DMS153 treated with DMSO at 0.1 percent for 48 hours (cell line): ENCODE measurements at regions not wholly inside any gene's neighbourhood (a gene's known extent, or its start where the extent isn't known, plus 50 kb on each side); places are given as distances from the start of the nearest gene placed in this dataset.

ENCODE experiments used
- DNase-seq: peaks from one replicate; lab custom pipeline; 2025; ENCODE audit not compliant: unreplicated experiment; lab: John Stamatoyannopoulos, UW

DNA sequence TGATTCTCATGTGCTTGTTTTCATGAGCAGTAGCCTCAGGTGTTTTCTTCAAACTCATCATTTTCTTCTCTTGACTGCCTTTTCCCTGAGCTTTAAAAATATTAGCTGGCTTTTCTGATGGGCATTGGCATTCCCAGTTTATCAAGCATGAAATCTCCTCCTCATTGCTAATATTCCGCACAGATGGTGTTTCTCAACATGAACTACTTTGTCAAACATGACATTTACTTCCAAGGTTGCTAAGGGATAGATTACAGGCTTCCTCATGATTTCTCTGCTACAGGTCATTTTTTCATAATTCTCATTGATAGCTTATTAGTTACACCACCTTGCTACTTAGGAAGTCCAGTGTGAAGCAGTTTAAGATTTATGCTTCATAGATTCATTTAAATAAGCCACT lies 1116.9 kb upstream of the CNTNAP5 start:
- no peak for DNase-seq

DNA sequence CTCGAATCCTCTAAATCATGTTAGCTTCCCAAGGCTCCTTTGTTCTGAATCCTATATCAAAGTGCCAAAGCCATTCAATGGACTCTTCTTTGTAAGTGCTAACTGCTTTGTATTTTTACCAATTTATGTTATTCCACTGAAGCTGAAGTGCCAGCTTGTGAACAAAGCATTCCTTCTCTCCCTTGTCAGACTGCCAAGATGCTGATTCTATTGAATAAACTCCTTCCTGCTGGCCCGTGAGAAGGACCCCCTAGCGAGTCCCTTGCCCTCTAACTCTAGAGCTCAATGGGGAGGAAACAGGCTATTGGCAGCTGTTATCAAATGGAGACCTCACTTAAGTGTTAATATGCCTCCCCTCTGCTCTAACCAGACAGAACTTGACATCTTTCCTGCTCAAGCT lies 1097.9 kb upstream of the CNTNAP5 start:
- no peak for DNase-seq

DNA sequence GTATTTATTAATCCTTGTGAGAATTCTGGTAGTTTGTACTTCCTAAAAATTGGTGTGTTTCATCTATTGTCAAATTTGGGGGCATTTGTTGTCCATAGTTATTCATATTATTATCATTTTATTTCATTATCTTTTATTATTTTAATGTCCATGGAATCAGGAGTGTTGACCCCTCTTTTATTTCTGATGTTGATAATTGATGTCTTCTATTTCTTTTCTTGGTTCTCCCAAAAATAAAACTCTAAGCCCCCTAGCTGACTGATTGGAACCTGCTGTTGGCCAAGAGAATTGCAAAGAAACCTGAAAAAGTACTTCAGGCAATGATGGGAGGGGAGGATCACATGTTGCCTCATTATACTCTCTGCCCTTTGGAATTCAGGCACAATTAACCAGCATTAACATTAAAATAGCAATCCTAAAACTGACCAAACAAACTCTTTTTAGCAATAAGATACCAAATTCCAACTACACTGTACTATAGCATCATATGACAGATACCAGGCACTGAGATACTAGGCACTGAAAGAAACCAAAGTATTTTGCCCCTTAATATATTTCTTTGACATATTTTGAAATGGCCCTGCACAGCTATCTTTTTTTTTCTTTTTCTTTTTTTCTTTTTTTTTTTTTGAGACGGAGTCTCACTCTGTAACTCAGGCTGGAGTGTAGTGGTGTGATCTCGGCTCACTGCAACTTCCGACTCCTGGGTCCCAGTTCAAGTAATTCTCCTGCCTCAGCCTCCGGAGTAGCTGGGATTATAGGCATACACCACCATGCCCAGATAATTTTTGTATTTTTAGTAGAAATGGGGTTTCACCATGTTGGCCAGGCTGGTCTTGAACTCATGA lies 1097.2 kb upstream of the CNTNAP5 start:
- DNase-seq, result no peak

DNA sequence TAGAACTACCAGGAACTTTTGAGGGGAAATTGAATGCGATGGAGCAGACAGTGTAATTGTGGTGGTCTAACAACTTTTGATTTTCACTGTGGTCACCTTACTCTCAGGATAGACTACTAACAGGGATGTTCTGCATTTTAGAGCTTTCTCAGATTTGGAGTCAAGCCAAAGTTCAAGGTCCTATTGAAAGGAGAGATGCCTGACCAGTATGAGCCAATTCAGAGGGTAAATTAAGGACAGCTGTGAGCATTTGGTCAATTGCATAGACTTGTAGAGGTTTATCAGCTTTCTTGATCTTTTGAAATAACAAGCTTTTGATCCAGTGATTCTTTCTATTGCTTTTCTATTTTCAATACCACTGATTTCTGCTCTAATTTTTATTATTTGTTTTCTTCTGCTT lies 1095.7 kb upstream of the CNTNAP5 start:
- DNase-seq, result no peak

DNA sequence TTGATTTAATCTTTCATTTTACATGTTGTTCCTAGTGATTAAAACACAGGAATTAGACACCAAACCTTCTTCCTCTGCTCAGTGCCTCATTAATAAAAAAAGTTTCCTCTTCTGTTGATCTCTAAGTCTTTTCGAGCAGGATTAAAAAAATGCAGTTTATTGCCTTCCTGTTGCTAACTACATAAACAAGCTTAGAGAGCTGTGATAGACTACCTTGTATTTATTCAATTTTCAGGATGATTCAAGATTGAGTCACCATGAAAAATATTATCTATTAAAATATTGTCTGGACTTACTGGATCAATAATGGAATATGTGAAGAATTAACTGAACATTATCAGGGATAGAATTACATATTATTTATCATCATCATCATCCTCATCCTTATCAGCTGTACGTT lies 1089.6 kb upstream of the CNTNAP5 start:
- no peak for DNase-seq

DNA sequence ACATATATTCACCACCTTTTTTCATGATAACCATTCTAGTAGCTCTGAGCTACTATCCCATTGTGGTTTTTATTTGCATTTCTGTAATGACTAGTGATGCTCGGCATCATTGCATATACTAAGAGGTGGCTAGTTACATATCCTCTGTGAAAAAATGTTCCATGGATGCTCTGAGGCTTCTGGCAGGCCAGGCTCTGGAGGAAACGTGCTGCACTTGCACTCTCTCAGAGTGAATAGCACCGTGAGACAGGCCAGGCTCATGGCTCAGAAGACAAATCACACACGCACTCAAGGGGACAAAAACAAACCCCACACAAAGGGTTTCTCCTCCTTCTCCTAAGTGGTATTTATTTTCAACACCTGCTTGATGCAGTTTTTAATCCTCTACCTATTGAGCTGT lies 1085.3 kb upstream of the CNTNAP5 start:
- DNase-seq, result no peak

DNA sequence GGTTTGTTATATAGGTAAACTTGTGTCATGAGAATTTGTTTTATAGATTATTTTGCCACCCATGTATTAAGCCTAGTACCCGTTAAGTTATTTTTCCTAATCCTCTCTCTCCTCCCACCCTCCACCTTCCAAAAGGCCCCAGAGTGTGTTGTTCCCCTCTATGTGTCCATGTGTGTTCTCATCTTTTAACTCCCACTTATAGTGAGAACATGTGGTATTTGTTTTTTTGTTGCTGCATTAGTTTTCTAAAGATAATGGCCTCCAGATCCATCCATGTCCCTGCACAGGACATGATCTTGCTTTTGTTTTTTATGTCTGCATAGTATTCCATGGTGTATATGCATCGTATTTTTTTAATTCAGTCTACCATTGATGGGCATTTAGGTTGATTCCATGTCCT lies 1075.6 kb upstream of the CNTNAP5 start:
- no peak for DNase-seq

DNA sequence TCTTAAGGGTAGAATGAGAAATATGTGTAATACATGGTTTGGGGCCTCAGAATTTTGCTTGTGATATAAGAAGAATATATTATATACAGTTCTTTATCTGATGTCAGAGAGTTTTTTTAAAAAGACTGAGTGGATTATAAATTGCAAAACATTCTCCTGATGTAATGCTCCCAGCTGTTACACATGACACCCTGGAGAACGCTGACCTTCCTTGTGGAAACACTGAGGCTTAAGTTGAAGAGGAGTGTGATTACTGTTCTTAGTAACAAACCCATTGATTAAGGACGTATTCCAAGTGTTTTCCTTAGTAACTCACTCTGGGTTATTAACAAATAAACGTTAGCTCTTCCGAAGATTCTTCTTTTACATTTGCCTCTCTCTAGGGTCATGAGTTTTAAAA lies 1069.3 kb upstream of the CNTNAP5 start:
- no peak for DNase-seq

DNA sequence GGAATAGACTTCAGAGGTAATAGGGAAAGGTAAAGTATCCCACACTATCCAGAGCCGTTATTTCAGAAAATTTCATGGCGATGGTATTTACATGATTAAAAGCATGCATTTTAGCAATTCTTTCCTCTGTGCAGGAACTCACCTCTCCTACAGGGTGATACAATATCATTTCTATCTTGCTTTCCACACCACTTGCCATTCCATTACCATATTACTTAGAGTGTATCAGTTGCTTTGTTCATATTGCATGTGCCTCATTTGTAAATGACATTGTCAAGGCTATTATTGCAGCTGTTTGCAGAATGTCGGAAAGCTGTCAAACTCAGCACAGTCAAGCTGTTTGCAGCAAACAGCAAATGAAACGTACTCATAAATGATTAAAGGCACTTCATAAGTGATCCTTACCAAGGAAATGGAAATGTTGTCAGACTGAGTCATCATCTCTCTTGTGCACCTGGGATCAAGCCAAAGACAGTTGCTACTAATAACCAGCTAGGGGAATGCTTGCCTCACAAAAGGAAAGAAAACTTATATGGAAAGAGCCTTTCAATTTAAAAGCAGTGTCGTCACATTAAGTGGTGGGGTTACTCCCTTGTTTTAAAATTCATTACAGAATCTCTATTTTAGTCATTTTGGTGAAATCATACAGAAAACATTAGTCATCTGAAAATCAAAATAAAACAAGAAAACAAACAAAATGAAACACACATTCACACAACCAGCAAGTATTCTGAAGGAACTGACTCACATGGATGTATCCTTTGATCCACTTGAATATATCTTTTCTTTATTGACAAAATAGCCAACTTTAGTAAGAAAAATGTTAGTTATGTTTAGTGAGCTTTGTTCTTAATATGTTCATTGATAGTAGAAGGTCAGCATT lies 1064.1 kb upstream of the CNTNAP5 start:
- DNase-seq, result peak; percentile 95

DNA sequence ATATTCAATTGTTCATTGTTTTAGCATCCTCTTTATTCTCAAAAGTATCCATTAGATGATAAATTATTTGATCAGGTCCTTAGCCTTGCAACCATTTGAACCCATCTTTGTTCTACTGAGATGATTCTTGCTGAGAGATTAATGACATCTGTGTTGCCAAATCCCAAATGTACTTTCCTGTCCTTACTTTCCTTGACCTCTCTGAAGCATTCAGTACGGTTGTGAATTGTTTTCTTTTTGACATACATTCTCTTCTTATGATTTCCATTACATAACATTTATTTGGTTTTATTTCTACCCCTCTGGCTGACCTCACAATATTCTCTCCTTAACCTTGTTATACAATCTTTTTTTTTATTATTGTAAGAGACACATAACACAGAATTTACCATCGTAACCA lies 1058.6 kb upstream of the CNTNAP5 start:
- no peak for DNase-seq

DNA sequence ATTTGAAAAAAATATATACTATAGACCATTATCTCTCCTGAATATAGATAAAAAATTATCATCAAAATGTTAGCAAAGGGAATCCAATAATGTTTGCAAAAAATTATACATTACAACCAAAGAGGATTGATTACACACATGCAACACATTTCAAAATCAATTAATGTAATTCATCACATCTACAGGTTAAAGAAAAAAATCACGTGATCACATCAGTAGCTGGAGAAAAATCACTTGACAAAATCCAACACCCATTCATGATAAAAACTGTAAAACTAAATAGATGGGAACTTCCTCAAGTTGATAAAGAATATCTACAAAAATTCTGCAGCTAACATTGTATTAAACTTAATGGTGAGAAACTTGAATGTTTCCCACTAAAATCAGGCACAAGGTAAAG lies 1047.5 kb upstream of the CNTNAP5 start:
- DNase-seq, result no peak

DNA sequence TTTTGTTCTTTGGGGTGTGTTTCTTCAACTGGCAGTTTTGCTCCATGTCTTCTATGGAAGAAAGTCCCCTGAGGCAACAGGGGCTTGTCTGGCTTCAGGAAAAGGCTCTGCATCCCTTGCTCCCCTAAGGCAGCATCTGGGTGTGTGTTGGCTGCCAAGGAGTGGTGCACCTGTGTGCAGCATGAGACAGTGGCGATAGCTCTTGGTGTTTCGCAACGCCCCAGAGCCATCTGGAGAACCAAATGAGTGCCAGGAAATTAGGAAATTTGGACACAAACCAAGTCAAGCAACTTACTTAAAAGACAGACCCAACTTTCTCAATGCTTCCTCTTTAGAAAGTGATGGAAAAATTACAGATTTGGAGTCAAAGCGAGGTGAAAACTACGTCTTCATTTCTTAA lies 1044.4 kb upstream of the CNTNAP5 start:
- DNase-seq, result no peak

DNA sequence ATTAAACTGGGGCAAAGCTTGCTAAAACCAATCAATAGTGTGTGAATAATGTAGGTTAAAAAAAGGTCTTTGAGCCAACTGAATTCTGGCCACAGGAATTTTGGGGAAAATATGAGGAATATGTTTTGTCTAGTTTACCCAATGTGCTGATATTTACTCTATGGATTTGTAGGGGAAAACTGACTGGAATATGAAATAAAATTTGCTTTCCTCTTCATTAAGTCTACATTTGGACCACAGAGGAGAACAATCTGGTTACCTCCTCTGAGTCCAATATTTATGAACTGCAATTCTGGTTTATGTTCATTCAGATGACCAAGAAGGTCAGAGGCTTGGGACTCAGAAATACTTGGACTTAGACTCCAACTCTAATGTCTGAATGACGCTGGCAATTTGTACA lies 1042.2 kb upstream of the CNTNAP5 start:
- no peak for DNase-seq

DNA sequence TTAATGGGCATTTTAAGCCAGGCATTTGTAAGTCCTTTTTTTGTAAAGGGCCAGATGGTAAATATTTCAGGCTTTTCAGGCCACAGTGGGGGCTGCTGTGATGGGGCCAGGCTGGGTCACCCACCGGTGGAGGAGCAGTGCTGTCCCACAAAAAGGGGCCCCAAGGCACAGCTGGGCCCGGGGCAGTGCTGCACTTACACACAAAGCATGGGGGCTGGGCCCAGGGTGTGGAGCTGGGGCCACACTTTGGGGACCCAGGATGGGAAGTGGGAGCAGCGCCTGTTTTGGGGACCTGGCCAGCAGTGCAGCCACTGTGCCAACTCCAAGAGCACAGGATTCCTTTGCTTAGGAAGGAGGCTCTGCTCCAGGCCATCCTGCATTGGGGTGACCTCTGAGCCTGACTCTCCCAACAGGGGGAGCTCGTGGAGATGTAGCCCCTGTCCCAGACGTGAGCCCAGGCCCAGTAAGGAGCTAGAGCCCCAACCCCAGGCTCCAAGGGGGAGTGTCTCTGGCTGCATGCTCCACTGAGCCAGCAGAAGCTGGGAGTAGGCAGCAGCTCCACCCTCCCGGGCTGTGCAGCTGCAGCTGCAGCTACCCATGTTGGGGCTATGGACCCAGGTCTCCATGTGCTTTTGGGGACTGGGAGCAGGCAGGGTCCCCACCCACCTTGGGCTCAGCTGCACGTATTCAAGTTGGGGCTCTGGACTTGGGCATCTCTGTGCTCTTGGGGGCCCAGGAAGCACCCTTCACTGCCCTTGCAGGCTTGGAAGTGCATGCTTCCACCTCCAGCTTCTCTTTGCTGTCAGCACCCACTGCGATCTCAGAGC lies 1036.5 kb upstream of the CNTNAP5 start:
- DNase-seq, result no peak

DNA sequence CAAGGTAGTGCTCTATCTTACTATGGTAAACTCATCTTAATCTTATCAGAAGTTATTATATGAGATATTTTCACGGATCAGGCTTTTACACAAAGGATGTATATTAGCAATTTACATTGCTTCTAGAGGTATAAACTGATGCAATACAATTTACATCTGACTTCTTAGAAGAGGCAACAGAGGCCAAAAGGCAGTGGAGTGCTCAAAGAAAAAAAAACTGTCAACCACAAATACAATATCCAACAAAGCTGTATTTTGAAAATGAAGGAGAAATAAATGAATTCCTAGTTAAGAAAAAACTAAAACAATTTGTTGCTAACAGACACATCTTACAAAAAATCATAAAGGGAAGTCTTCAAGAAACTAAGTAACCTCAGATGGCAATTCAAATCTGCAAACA lies 1031.5 kb upstream of the CNTNAP5 start:
- DNase-seq, result no peak

DNA sequence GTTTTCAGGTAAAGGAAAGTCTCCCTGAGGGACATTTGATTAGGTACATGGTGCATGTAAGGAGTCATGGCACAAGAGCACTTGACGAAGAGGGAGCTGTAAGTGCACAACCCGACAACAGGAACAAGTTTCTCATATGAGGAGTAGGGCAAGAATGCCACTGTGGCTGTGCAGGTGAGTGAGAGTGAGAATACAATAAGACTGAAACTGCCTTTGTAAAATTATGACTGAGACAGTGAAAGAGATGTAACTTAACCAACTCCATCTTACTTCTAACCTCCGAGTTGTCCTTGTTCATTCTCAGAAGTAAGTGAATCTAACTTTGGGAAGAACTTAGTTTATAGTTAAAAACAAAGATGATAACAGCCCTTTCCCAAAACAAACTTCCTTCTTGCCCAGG lies 1025.8 kb upstream of the CNTNAP5 start:
- DNase-seq, result no peak

DNA sequence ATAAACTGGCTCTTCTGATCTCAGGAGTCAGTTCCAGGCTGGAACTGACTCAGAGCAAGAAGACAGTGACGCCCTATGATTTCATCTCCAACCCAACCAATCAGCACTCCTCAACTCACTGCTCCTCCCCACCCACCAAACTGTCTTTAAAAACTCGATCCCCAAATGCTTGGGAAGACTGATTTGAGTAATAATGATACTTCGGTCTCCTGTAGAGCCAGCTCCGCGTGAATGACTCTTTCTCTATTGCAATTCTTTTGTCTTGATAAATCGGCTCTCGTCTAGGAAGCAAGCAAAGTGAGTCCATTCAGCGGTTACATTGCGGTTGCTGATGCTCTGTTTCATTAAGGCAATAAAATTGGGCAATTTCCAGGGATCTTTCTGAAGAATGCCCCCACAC lies 1025.3 kb upstream of the CNTNAP5 start:
- DNase-seq, result no peak

DNA sequence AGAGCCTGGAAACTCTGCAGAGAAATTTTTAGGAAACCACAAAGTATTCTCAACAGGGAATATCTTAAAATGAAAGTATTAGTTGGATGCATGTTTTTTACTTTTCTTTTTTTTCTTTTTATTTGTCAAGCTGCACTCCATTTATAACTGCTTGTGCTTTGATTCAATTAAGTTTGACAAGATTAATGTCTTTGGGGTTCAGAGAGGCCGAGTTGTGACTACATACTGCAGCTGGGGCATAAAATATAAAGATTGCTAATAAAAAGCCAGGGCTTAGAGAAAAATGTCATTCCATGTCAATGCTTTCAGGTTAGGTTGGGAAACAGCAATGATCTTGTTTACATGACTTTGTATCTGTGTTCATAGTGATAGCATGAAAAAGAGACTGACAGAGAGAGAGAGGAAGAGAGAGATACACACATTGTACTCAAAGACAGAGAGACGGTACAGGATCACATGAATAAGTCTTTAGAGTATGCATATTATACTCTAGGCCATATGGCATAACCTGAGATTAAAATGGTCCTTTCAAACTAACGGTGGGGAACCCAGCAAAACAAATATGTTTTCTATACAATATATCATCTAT lies 1022.3 kb upstream of the CNTNAP5 start:
- no peak for DNase-seq

DNA sequence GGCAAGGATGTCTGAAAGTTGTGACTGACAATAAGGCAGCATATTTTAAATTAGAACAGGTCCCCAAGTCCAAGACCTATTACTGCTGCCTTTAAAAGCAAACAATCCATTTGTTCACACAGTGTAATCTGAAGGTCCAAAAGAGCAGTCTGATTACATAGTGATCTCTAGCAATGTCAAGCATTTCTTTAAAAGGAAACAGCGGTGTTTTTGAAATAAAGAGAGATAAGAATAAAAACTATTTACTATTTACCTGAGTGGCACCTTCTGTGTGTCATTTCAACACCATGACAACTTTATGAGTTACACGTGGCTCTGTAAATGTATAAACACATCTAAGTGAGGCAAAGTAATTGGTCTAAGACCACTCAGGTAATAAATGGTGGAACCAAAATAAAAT lies 1009.9 kb upstream of the CNTNAP5 start:
- no peak for DNase-seq

DNA sequence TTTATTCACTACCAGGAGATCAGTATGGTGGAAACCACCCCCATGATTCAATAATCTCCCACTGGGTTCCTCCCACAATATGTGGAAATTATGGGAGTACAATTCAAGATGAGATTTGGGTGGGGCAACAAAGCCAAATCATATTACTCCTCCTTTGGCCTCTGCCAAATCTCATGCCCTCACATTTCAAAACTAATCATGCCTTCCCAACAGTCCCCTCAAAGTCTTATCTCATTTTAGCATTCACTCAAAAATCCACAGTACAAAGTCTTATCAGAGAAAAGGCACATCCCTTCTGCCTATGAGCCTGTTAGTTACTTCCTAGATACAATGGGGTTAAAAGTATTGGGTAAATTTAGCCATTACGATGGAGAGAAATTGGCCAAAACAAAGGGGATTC lies 989.5 kb upstream of the CNTNAP5 start:
- no peak for DNase-seq

DNA sequence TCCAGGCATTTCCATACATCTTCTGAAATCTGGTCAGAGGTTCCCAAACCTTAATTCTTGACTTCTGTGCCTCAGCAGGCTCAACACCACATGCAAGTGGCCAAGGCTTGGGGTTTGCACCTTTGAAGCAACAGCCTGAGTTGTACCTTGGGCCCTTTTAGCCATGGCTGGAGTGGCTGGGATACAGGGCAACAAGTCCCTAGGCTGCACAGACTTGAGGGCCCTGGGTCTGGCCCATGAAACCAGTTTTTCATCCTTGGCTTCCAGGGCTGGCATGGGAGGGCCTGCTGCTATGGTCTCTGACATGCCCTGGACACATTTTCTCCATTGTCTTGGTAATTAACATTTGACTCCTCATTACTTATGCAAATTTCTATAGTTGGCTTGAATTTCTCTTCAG lies 988.8 kb upstream of the CNTNAP5 start:
- no peak for DNase-seq
